Neutrophil (primary cell): ENCODE measurements at regions not wholly inside any gene's neighbourhood (a gene's known extent, or its start where the extent isn't known, plus 50 kb on each side); places are given as distances from the start of the nearest gene placed in this dataset.

Source experiments
- H3K27ac ChIP-seq: fragments of 200-600 bp; sonication (generic); 2 replicates; pipeline ENCODE4 v1.5.1; 2016; ENCODE audit warnings: mild to moderate bottlenecking, moderate library complexity
- H3K27me3 ChIP-seq: fragments of 200-600 bp; sonication (generic); 2 replicates; pipeline ENCODE4 v1.6.0; 2016; ENCODE audit warnings: mild to moderate bottlenecking
- H3K36me3 ChIP-seq: fragments of 200-600 bp; sonication (generic); 2 replicates; pipeline ENCODE4 v1.5.1; 2017
- H3K4me1 ChIP-seq, 2 experiments: fragments of 200-600 bp in 1 of 2; sonication (generic) in 1 of 2; 1 replicate in 1 of 2; 2 replicates in 1 of 2; pipeline versions ENCODE4 v1.5.1 to v1.6.1; 2013 to 2016; ENCODE audit warnings: low read depth in 1 of 2, low read length in 1 of 2, mild to moderate bottlenecking in 1 of 2, moderate library complexity in 1 of 2; ENCODE audit not compliant: control insufficient read depth in 1 of 2, insufficient read depth in 1 of 2
- H3K4me3 ChIP-seq, 2 experiments: fragments of 200-600 bp in 1 of 2; sonication (generic) in 1 of 2; 1 replicate in 1 of 2; 2 replicates in 1 of 2; pipeline ENCODE4 v1.5.1; 2013 to 2016; ENCODE audit warnings: low read depth in 1 of 2, low read length in 1 of 2, mild to moderate bottlenecking in 1 of 2, moderate library complexity in 1 of 2
- H3K9me3 ChIP-seq: fragments of 200-600 bp; sonication (generic); 2 replicates; pipeline ENCODE4 v1.5.1; 2016
- TF ChIP-seq, protein P1 (sequence below): fragments of 200-600 bp; sonication (generic); IDR thresholded peaks from 2 replicates; pipeline ENCODE4 v1.5.1; 2016; ENCODE audit warnings: antibody characterized with exemption

DNA sequence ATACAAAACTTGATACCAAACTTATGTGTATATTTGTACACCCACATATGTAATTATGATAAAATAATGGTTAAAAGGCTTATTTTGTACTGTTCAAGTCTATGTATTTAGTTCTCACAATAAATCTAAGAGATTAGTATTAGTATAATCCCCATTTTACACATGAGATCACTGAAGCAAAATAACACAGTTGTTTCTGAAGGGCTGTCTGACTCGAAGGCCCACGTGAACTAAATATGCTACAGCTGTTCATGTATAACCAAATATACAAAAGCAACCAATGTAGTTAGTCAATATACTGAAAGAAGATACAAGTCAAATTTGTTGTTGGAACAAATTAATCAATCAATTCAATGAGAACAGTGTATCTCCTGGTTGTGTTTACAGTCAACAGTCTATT is 959.2 kb downstream of the EPHA7 start:
- H3K27ac ChIP-seq: no peak overlapping the region
- TF ChIP-seq, protein P1, sequence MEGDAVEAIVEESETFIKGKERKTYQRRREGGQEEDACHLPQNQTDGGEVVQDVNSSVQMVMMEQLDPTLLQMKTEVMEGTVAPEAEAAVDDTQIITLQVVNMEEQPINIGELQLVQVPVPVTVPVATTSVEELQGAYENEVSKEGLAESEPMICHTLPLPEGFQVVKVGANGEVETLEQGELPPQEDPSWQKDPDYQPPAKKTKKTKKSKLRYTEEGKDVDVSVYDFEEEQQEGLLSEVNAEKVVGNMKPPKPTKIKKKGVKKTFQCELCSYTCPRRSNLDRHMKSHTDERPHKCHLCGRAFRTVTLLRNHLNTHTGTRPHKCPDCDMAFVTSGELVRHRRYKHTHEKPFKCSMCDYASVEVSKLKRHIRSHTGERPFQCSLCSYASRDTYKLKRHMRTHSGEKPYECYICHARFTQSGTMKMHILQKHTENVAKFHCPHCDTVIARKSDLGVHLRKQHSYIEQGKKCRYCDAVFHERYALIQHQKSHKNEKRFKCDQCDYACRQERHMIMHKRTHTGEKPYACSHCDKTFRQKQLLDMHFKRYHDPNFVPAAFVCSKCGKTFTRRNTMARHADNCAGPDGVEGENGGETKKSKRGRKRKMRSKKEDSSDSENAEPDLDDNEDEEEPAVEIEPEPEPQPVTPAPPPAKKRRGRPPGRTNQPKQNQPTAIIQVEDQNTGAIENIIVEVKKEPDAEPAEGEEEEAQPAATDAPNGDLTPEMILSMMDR: no peak
- H3K4me1 ChIP-seq: no peaks in the 10 kb centered on the region
- no peaks in the 10 kb centered on the region for H3K36me3 ChIP-seq
- H3K27me3 ChIP-seq: no peaks in the 10 kb centered on the region
- H3K9me3 ChIP-seq: no peaks in the 10 kb centered on the region
- no peak overlapping the region for H3K4me3 ChIP-seq

DNA sequence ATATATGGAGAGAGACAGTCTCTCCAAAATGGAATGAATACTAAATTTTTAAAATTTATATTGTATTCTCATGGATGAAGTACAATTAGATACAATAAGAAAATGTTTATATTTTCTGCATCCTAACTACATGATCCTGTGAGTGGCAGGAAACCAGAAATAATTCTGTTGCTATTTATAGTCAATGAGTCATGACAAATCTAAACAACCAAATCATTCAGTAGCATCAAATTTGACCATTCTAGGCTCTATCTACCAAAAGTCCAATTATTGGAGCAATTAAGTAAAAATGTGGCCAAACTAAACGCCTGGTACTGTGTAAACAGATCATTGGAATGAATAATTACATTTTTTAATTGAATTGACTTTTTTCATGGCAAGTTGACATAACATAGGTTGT is 959.8 kb downstream of the EPHA7 start:
- Histone ChIP-seq H3K27me3 (no peaks in the 10 kb centered on the region), H3K9me3 (no peaks in the 10 kb centered on the region), H3K27ac (no peak overlapping the region), H3K36me3 (no peaks in the 10 kb centered on the region), H3K4me3 (no peak overlapping the region), H3K4me1 (no peaks in the 10 kb centered on the region)
- TF ChIP-seq, protein P1: no peak

DNA sequence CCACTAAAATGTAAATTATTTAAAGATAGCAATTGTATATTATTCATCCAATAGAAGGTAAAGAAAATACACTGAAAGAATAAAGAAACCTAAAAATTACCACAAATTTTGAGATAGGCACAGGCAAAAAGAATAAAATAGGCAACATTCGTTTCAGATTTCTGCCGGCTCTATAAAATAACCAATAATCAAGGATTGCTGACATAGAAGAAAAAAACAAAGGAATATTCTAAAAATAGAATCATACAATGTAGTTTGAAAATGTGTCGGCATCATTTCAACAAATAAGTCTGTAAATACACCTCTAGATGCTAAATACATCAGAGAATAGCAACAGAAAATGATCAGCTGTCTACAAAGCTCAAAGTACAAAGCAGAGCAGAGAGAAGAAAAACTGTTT is 973.3 kb downstream of the EPHA7 start:
- H3K27me3 ChIP-seq: no peaks in the 10 kb centered on the region
- no peaks in the 10 kb centered on the region for H3K36me3 ChIP-seq
- TF ChIP-seq, protein P1: no peak
- no peaks in the 10 kb centered on the region for H3K4me1 ChIP-seq
- no peak overlapping the region for H3K4me3 ChIP-seq
- no peak overlapping the region for H3K27ac ChIP-seq
- H3K9me3 ChIP-seq: no peaks in the 10 kb centered on the region

DNA sequence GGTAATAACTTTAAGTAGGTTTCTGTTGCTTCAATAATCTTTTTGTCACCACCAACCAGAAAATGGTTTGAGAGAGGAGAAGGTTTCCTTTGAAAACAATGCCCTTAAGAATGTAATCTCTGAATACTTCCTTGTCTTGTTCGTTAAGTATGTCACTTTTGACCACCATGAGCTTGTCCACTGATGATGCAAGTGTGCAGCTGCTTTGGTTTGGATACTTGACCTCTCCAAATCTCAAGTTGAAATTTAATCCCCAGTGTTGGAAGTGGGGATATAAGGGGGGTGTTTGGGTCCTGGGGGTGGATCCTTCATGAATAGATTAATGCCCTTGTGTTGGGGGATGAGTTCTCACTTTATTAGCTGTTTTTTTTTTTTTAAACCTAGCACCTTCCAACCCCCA is 985.4 kb downstream of the EPHA7 start:
- H3K9me3 ChIP-seq: no peaks in the 10 kb centered on the region
- no peak overlapping the region for H3K27ac ChIP-seq
- no peaks in the 10 kb centered on the region for H3K27me3 ChIP-seq
- TF ChIP-seq, protein P1: no peak
- H3K36me3 ChIP-seq: no peaks in the 10 kb centered on the region
- H3K4me1 ChIP-seq: no peaks in the 10 kb centered on the region
- H3K4me3 ChIP-seq: no peak overlapping the region

DNA sequence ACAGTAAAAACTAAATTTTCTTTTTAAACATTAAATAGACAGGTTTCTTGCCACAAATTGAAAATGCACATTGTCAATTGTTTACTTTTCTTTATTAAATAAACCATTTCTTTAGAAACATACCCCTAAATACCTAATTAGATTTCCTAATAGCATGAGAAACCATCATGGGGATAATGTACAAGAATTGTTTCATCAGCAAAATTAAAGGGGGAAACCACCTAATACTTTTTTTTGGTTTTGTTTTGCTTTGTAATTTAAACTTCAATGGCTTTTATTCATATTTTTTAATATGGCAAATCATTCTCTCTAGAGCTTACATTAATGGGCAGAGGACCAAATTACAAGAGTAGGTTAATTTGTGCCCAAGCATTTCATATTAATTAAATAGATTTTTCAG is 987.9 kb downstream of the EPHA7 start:
- no peak overlapping the region for H3K27ac ChIP-seq
- H3K36me3 ChIP-seq: no peaks in the 10 kb centered on the region
- H3K27me3 ChIP-seq: no peaks in the 10 kb centered on the region
- no peaks in the 10 kb centered on the region for H3K4me1 ChIP-seq
- no peak overlapping the region for H3K4me3 ChIP-seq
- TF ChIP-seq, protein P1: no peak
- H3K9me3 ChIP-seq: no peaks in the 10 kb centered on the region

DNA sequence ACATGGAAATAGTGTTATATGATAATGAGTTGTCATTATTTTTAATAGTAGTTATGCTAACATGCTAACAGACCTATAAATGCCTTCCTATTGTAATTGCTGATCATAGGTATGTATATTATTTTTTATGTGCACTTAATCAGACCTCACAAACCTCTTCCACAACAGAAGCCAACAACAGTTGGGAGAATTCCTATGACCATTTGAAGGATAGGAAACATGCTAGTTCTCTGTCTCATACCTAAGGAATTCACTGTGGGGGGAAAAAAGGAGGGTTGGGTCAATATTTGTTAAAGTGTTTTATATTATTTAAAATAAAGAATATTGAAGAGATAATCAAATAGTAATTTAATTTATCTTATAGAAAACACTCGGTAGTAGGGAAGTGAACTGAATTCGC is 990.9 kb downstream of the EPHA7 start:
- no peaks in the 10 kb centered on the region for H3K36me3 ChIP-seq
- H3K27me3 ChIP-seq: no peaks in the 10 kb centered on the region
- H3K4me3 ChIP-seq: no peak overlapping the region
- H3K27ac ChIP-seq: no peak overlapping the region
- H3K9me3 ChIP-seq: no peaks in the 10 kb centered on the region
- H3K4me1 ChIP-seq: no peaks in the 10 kb centered on the region
- TF ChIP-seq, protein P1: no peak
